Esophagus squamous epithelium (tissue), 4 donors: ENCODE measurements at regions not wholly inside any gene's neighbourhood (a gene's known extent, or its start where the extent isn't known, plus 50 kb on each side); places are given as distances from the start of the nearest gene placed in this dataset.

Experiments
- POLR2A ChIP-seq, 4 donors: fragments of 450-650 bp; IDR thresholded peaks; one replicate each; pipeline ENCODE4 v1.6.1; 2017; ENCODE audit warnings: antibody characterized with exemption in 4 of 4, mild to moderate bottlenecking in 4 of 4, moderate library complexity in 3 of 4
- TF ChIP-seq, protein P1 (sequence below), 6 experiments: fragments of 450-650 bp in 4 of 6; fragments of 200-600 bp in 2 of 6; sonication (generic) in 2 of 6; IDR thresholded peaks; one replicate each; pipeline ENCODE4 v1.5.1; 2016 to 2019; ENCODE audit warnings: antibody characterized with exemption in 6 of 6, mild to moderate bottlenecking in 4 of 6, moderate library complexity in 4 of 6

DNA sequence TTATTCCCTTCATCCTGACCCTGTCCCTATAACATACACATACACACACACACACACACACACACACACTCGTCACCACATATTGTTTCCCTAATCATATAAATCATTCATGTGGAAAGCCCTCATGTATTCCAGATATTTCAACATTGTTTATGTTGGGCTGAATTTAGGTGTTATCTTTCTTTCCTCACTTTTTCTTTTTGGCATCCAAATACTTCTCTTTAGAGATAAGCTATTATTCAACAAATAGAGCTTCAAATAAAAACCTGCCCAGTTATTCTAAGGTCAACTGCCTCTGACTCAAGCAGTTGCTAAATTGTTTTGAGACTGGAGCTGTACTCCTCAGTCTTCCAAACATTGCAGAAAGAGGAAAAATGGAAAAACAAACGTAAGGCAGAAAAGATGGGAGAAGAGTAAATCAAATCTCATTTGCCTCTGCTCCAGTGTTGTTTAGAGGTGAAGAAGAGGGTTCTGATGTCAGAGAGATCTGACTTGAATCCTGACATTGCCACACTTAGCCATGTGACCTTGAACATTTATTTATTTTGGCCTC, 215.7 kb downstream of the GAS1 start:
- TF ChIP-seq, protein P1, sequence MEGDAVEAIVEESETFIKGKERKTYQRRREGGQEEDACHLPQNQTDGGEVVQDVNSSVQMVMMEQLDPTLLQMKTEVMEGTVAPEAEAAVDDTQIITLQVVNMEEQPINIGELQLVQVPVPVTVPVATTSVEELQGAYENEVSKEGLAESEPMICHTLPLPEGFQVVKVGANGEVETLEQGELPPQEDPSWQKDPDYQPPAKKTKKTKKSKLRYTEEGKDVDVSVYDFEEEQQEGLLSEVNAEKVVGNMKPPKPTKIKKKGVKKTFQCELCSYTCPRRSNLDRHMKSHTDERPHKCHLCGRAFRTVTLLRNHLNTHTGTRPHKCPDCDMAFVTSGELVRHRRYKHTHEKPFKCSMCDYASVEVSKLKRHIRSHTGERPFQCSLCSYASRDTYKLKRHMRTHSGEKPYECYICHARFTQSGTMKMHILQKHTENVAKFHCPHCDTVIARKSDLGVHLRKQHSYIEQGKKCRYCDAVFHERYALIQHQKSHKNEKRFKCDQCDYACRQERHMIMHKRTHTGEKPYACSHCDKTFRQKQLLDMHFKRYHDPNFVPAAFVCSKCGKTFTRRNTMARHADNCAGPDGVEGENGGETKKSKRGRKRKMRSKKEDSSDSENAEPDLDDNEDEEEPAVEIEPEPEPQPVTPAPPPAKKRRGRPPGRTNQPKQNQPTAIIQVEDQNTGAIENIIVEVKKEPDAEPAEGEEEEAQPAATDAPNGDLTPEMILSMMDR (IDR thresholded peaks at IDR 0.05) = no peak
- TF ChIP-seq POLR2A (IDR thresholded peaks at IDR 0.05) = no peak
